Gastrocnemius medialis (tissue), 4 donors: ENCODE measurements at regions not wholly inside any gene's neighbourhood (a gene's known extent, or its start where the extent isn't known, plus 50 kb on each side); places are given as distances from the start of the nearest gene placed in this dataset.

Experiments used
- CTCF ChIP-seq, 5 experiments: fragments of 450-650 bp in 3 of 5; fragments of 200-600 bp in 2 of 5; sonication (generic) in 2 of 5; IDR thresholded peaks in 4 of 5; conservative IDR thresholded peaks in 1 of 5; 1 replicate in 4 of 5; 2 replicates in 1 of 5; pipeline ENCODE4 v1.5.1; 2016 to 2019; ENCODE audit warnings: antibody characterized with exemption in 5 of 5, mild to moderate bottlenecking in 3 of 5, moderate library complexity in 3 of 5
- POLR2A ChIP-seq, 2 donors: fragments of 450-650 bp; IDR thresholded peaks; one replicate each; pipeline ENCODE4 v1.6.1; 2017; ENCODE audit warnings: antibody characterized with exemption in 2 of 2, mild to moderate bottlenecking in 2 of 2, moderate library complexity in 2 of 2

DNA sequence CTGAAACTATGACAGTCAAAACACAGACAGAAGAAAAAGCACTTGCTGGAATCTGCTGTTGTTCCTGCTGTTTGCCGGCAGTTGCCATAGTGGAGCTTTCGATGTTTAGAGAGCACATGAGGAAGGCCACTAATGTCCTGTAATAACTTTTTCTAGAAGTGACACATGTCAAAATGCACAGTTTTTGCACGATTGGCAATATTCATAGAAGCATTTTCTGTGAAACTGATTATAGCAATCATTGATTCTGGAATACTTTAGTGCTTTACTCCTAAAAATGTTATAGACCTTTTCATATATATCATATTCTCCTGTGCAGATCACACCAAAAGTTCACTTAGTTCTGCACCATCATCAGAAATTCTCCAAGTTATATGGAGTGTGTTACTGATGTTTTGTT, 407.0 kb upstream of the SOX9 start:
- TF ChIP-seq CTCF (IDR thresholded peaks at IDR 0.05 in 4 of 5, conservative IDR thresholded peaks at IDR 0.05 in 1 of 5), result no peak
- TF ChIP-seq POLR2A (IDR thresholded peaks at IDR 0.05), result no peak
